ENCODE measurements at regions not wholly inside any gene's neighbourhood (a gene's known extent, or its start where the extent isn't known, plus 50 kb on each side); places are given as distances from the start of the nearest gene placed in this dataset.

DNA sequence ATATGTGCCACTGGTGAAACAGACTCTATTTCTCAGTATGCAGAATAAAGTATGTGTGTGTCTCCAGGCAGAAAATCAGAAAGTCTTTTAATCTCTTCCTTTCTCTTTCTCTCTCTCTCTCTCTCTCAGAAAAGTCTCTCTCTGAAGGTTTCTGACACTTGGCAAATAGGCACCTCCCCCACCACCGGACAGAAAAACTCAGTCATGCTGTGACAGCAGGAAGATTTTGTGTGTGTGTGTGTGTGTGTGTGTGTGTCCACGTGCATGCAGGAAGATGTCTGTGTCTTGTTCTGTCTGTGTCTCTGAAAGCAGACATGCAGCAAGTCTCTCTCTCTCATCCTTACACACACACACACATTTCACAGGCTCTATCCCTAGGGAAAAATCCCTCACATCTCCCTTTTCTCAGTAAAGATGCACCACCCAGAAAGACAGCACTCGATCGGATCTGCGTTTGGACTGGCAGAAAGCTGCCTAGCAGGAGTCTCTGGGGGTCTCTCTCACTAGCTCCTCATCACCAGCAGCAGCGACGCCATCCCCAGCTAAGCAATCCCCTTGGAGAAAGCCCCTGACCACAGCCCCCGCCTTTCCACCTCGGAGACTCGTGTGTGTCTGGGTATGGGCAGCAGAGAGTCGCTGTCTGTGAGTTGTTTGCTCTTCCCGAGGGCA, 98.3 kb downstream of the EDN3 start:
- no peak overlapping the region for H3K4me3 ChIP-seq
- WGBS, 3 donors = 19 to 24% (median 22%) methylated on average over 12 of the region's 12 CpGs
- intact Hi-C loops (cut with DNase I) = no loop called here
- no peaks in the 10 kb centered on the region for H3K9me3 ChIP-seq
- no peaks in the 10 kb centered on the region for H3K4me1 ChIP-seq (ENCODE audit: insufficient read depth)
- no peak overlapping the region for H3K27ac ChIP-seq
- TF ChIP-seq, protein P1, sequence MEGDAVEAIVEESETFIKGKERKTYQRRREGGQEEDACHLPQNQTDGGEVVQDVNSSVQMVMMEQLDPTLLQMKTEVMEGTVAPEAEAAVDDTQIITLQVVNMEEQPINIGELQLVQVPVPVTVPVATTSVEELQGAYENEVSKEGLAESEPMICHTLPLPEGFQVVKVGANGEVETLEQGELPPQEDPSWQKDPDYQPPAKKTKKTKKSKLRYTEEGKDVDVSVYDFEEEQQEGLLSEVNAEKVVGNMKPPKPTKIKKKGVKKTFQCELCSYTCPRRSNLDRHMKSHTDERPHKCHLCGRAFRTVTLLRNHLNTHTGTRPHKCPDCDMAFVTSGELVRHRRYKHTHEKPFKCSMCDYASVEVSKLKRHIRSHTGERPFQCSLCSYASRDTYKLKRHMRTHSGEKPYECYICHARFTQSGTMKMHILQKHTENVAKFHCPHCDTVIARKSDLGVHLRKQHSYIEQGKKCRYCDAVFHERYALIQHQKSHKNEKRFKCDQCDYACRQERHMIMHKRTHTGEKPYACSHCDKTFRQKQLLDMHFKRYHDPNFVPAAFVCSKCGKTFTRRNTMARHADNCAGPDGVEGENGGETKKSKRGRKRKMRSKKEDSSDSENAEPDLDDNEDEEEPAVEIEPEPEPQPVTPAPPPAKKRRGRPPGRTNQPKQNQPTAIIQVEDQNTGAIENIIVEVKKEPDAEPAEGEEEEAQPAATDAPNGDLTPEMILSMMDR (IDR thresholded peaks at IDR 0.05) = no peak
- TF ChIP-seq EP300 (IDR thresholded peaks at IDR 0.05) (no peak), POLR2A (IDR thresholded peaks at IDR 0.05) (no peak)
- no peak for DNase-seq
- H3K27me3 ChIP-seq = no peaks in the 10 kb centered on the region
- H3K36me3 ChIP-seq = no peaks in the 10 kb centered on the region

DNA sequence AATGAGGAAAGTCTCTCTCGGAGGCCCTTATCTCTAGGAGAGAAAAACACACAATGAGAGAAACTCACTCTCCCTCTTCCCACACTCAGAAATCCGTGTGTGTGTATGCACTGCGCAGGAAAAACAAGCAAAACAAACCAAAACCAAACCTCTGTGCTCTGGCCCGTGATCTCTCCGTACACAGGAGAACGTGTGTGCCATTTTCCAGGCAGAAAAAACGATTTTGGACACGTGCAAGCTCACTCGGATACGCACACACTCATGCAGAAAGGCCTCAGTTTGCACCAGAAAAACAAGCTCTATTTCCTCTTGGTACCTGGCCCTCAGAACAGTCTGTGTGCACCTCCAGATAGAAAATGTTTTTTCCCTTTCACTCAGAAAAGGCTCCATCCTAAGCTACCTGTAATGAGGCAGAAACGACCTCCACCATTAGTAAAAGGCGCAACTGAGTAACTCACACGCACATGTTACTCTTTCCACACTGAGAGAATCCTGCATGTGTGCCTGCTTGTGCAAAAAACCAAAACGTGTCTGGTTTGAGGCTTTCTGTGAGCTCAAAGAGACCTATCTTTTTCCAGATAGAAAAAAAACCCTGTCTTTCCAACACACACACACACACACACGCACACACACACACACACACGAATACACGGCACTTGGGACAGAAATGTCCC, 99.2 kb downstream of the EDN3 start:
- no peak overlapping the region for H3K4me3 ChIP-seq
- no peak overlapping the region for H3K27ac ChIP-seq
- H3K27me3 ChIP-seq = no peaks in the 10 kb centered on the region
- no peaks in the 10 kb centered on the region for H3K4me1 ChIP-seq (ENCODE audit: insufficient read depth)
- no peaks in the 10 kb centered on the region for H3K9me3 ChIP-seq
- intact Hi-C loops (cut with DNase I) = loop anchor here in 1 of 4 donors (5.0 kb wide), 1 partner anchor 532 kb away; no protein-coding TSS in a partner anchor
- no peak for DNase-seq
- TF ChIP-seq EP300 (IDR thresholded peaks at IDR 0.05) (no peak), POLR2A (IDR thresholded peaks at IDR 0.05) (no peak)
- TF ChIP-seq, protein P1 (IDR thresholded peaks at IDR 0.05) = no peak
- no peaks in the 10 kb centered on the region for H3K36me3 ChIP-seq
- WGBS, 3 donors = 44 to 60% (median 57%) methylated on average over 17 of the region's 17 CpGs

DNA sequence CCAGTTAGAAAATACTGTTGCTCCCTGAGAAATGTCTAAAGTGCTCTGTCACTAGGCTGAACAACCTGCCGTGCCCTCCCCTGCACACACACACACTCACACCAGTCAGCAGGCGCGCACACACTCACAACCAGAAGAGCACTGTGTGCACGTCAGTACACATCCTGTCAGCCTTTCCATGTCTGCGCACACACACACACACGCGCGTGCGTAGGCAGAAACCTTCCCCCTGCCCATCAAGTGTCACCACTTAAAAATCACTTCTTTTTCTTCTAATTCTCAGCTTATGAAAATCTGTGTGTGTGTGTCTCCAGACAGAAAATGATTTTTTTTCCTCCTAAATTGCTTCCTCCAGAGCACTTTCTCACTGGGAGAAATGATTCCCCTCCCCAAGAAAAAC, 100.3 kb downstream of the EDN3 start:
- Histone ChIP-seq H3K9me3 (no peaks in the 10 kb centered on the region), H3K27ac (no peak overlapping the region), H3K36me3 (no peaks in the 10 kb centered on the region), H3K4me3 (no peak overlapping the region), H3K4me1 (ENCODE audit: insufficient read depth) (no peaks in the 10 kb centered on the region), H3K27me3 (no peaks in the 10 kb centered on the region)
- intact Hi-C loops (cut with DNase I) = loop anchor here in 1 of 4 donors (5.0 kb wide), 1 partner anchor 533 kb away; no protein-coding TSS in a partner anchor
- DNase-seq = no peak
- TF ChIP-seq POLR2A (IDR thresholded peaks at IDR 0.05) = no peak
- TF ChIP-seq, protein P1 (IDR thresholded peaks at IDR 0.05) = no peak
- TF ChIP-seq EP300 (IDR thresholded peaks at IDR 0.05) = no peak
- 59 to 60% (median 60%) methylated on average over 9 of the region's 9 CpGs for WGBS, 3 donors

DNA sequence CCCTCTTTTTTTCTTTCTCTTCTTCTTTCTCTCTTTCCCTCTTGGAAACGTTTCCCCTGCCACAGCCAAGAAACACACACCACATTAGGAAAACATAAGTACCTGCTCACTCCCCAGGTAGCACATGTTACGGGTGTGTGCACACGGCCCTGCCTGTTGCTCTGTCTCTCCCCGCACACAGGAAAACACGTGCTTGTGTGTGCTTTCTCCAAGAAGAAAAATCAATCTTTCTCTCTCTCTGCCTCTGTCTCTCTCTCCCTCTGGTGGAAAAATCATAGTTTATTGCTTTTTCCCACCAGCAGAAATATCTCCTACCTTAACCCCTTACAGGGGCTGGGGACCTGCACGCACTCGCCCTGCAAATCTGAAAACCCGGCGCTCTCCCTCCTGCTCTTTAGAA, 102.3 kb downstream of the EDN3 start:
- 2 to 4% (median 3%) methylated on average over 9 of the region's 9 CpGs for WGBS, 3 donors
- intact Hi-C loops (cut with DNase I) = loop anchor here in 1 of 4 donors (5.0 kb wide), 1 partner anchor 535 kb away; no protein-coding TSS in a partner anchor
- H3K4me1 ChIP-seq (ENCODE audit: insufficient read depth) = no peaks in the 10 kb centered on the region
- no peak for TF ChIP-seq POLR2A (IDR thresholded peaks at IDR 0.05)
- TF ChIP-seq, protein P1 (IDR thresholded peaks at IDR 0.05) = no peak
- TF ChIP-seq EP300 (IDR thresholded peaks at IDR 0.05) = no peak
- no peaks in the 10 kb centered on the region for H3K9me3 ChIP-seq
- no peaks in the 10 kb centered on the region for H3K27me3 ChIP-seq
- H3K36me3 ChIP-seq = no peaks in the 10 kb centered on the region
- H3K27ac ChIP-seq = no peak overlapping the region
- H3K4me3 ChIP-seq = no peak overlapping the region
- DNase-seq = no peak
